ENCODE measurements at regions not wholly inside any gene's neighbourhood (a gene's known extent, or its start where the extent isn't known, plus 50 kb on each side); places are given as distances from the start of the nearest gene placed in this dataset.

GRCh38 chr6:99743647-99744046 is 137.0 kb downstream of the PRDM13 start (continued):
- TF ChIP-seq CHD7 (IDR thresholded peaks at IDR 0.05; ENCODE audit: low read depth, low read length), result no peak
- TF ChIP-seq SPI1 (IDR thresholded peaks at IDR 0.05; ENCODE audit: borderline replicate concordance, low read depth, low read length), result no peak
- no peak for TF ChIP-seq TSC22D4 (tag; IDR thresholded peaks at IDR 0.05)
- no peak for TF ChIP-seq ZNF695 (CRISPR knock-in tag; IDR thresholded peaks at IDR 0.05)
- no peak for TF ChIP-seq FOXJ3 (CRISPR knock-in tag; IDR thresholded peaks at IDR 0.05)

Data from K562 (cell line).